HCT116 (cell line): ENCODE measurements at regions not wholly inside any gene's neighbourhood (a gene's known extent, or its start where the extent isn't known, plus 50 kb on each side); places are given as distances from the start of the nearest gene placed in this dataset.

Experiments
- ATAC-seq: fragments of 200-7000 bp; cut with Tn5 transposase; 2 replicates; pipeline ENCODE4 v1.9.1; 2020; ENCODE audit warnings: mild to moderate bottlenecking, moderate library complexity
- BruUV-seq: library from RNA; stranded (reverse); fragments of 400-500 nt; replicated peaks from 2 replicates; lab custom pipeline; 2021; lab: Mats Ljungman, UMichigan
- CTCF ChIA-PET: fragments of 300-600 bp; sonication (Branson Sonifier 250); formaldehyde crosslinking; loops from one replicate; lab custom pipeline; 2021; ENCODE audit warnings: antibody characterized with exemption; lab: Charles Lee
- POLR2A ChIA-PET: fragments of 300-600, 350-600 bp; sonication (Branson Sonifier 250); formaldehyde crosslinking; loops from one replicate; lab custom pipeline; 2021; ENCODE audit warnings: antibody characterized with exemption; lab: Charles Lee
- RAD21 ChIA-PET, 2 experiments: fragments of 300-600 bp; sonication (Branson Sonifier 250); formaldehyde crosslinking; loops; one replicate each; lab custom pipeline; 2023; ENCODE audit warnings: low total read pairs in 2 of 2; ENCODE audit not compliant: uncharacterized antibody in 2 of 2, unreplicated experiment in 2 of 2, low non-redundant PET in 1 of 2; lab: Charles Lee
- DNase-seq: peaks from one replicate; pipeline ENCODE4 v3.0.0-alpha.2; 2010; ENCODE audit warnings: low read depth, low spot score
- H2AFZ ChIP-seq: fragments of 200-600 bp; shearing (Covaris generic), sonication (generic); 2 replicates; pipeline ENCODE4 v1.6.1; 2017; ENCODE audit warnings: low read depth, mixed run types, mixed read lengths, antibody characterized with exemption, low read length; ENCODE audit not compliant: poor library complexity, severe bottlenecking
- H3K27ac ChIP-seq: 2 replicates; pipeline ENCODE4 v1.5.1; 2012; ENCODE audit warnings: low read depth, low read length
- H3K27me3 ChIP-seq: fragments of 200-600 bp; sonication (generic); 2 replicates; pipeline ENCODE4 v1.6.1; 2016; ENCODE audit warnings: mixed run types, low read length, mixed read lengths; ENCODE audit not compliant: insufficient read depth
- H3K36me3 ChIP-seq, 2 experiments: fragments of 200-500 bp in 1 of 2; fragments of 200-600 bp in 1 of 2; sonication (Bioruptor generic) in 1 of 2; sonication (generic) in 1 of 2; 2 replicates each; pipeline versions ENCODE4 v1.5.1 to v1.6.1; 2014 to 2016; ENCODE audit warnings: low read length in 2 of 2, inconsistent platforms in 1 of 2, mixed read lengths in 1 of 2, mixed run types in 1 of 2; ENCODE audit not compliant: insufficient read depth in 2 of 2, control insufficient read depth in 1 of 2
- H3K4me1 ChIP-seq, 2 experiments: fragments of 200-600 bp in 1 of 2; sonication (generic) in 1 of 2; 2 replicates each; pipeline versions ENCODE4 v1.5.1 to v1.6.1; 2012 to 2017; ENCODE audit warnings: low read length in 2 of 2, inconsistent platforms in 1 of 2, mild to moderate bottlenecking in 1 of 2, mixed read lengths in 1 of 2, mixed run types in 1 of 2, moderate library complexity in 1 of 2; ENCODE audit not compliant: insufficient read depth in 2 of 2, control insufficient read depth in 1 of 2
- H3K4me2 ChIP-seq: fragments of 200-600 bp; sonication (generic); 2 replicates; pipeline ENCODE4 v1.6.1; 2017; ENCODE audit warnings: mixed run types, low read length, mixed read lengths
- H3K4me3 ChIP-seq, 2 experiments: fragments of 200-600 bp in 1 of 2; sonication (generic) in 1 of 2; replicated peaks in 1 of 2; 2 replicates each; pipeline ENCODE4 v1.5.1; 2011 to 2016; ENCODE audit warnings: low read length in 2 of 2, control low read depth in 1 of 2, low read depth in 1 of 2, mild to moderate bottlenecking in 1 of 2, mixed read lengths in 1 of 2, mixed run types in 1 of 2
- H3K79me2 ChIP-seq: fragments of 200-600 bp; sonication (generic); 2 replicates; pipeline ENCODE4 v1.6.1; 2017; ENCODE audit warnings: mild to moderate bottlenecking, mixed run types, low read length, moderate library complexity, mixed read lengths; ENCODE audit not compliant: insufficient read depth
- H3K9ac ChIP-seq: fragments of 200-600 bp; sonication (generic); 2 replicates; pipeline ENCODE4 v1.6.1; 2016; ENCODE audit warnings: low read length, mixed read lengths
- H3K9me2 ChIP-seq: fragments of 200-600 bp; sonication (generic), shearing (Covaris generic); 2 replicates; pipeline ENCODE4 v1.6.1; 2017; ENCODE audit warnings: mixed run types, mild to moderate bottlenecking, moderate library complexity; ENCODE audit not compliant: insufficient read depth
- H3K9me3 ChIP-seq, 2 experiments: fragments of 200-500 bp in 1 of 2; fragments of 200-600 bp in 1 of 2; sonication (Bioruptor generic) in 1 of 2; sonication (generic) in 1 of 2; 2 replicates each; pipeline ENCODE4 v1.6.1; 2014 to 2017; ENCODE audit warnings: low read length in 2 of 2, mixed read lengths in 2 of 2, inconsistent platforms in 1 of 2, low read depth in 1 of 2, mild to moderate bottlenecking in 1 of 2, mixed run types in 1 of 2, moderate library complexity in 1 of 2; ENCODE audit not compliant: control insufficient read depth in 1 of 2, insufficient read depth in 1 of 2
- H4K20me1 ChIP-seq: fragments of 200-600 bp; sonication (generic), shearing (Covaris generic); 2 replicates; pipeline ENCODE4 v1.6.1; 2017; ENCODE audit warnings: mixed run types, mild to moderate bottlenecking, moderate library complexity; ENCODE audit not compliant: insufficient read depth
- ELF1 ChIP-seq: IDR thresholded peaks from 2 replicates; pipeline ENCODE4 v1.6.1; 2012; ENCODE audit warnings: low read depth, borderline replicate concordance
- EZH2 ChIP-seq: fragments of 200-600 bp; sonication (generic); IDR thresholded peaks from 2 replicates; pipeline ENCODE4 v1.6.1; 2017; ENCODE audit warnings: antibody characterized with exemption, mixed run types
- FOSL1 ChIP-seq: IDR thresholded peaks from 2 replicates; pipeline ENCODE4 v1.6.1; 2012; ENCODE audit warnings: low read depth
- JUND ChIP-seq: IDR thresholded peaks from 2 replicates; pipeline ENCODE4 v1.6.1; 2012
- MAX ChIP-seq: IDR thresholded peaks from 2 replicates; pipeline ENCODE4 v1.6.1; 2012
- POLR2A ChIP-seq: IDR thresholded peaks from 2 replicates; pipeline ENCODE4 v1.7.0; 2011; ENCODE audit warnings: borderline replicate concordance; ENCODE audit not compliant: insufficient read depth, insufficient read length; ENCODE audit errors: extremely low read depth
- POLR2AphosphoS5 ChIP-seq: IDR thresholded peaks from 2 replicates; pipeline ENCODE4 v1.6.1; 2011; ENCODE audit warnings: mild to moderate bottlenecking, low read depth, low read length, moderate library complexity
- RAD21 ChIP-seq: IDR thresholded peaks from 2 replicates; pipeline ENCODE4 v1.6.1; 2012; ENCODE audit warnings: low read depth, mild to moderate bottlenecking
- REST ChIP-seq: IDR thresholded peaks from 2 replicates; pipeline ENCODE4 v1.6.1; 2012; ENCODE audit warnings: low read depth
- SIN3A ChIP-seq: IDR thresholded peaks from 2 replicates; pipeline ENCODE4 v1.6.1; 2012; ENCODE audit warnings: low read depth
- SP1 ChIP-seq: IDR thresholded peaks from 2 replicates; pipeline ENCODE4 v1.6.1; 2012; ENCODE audit warnings: low read depth
- SRF ChIP-seq: IDR thresholded peaks from 2 replicates; pipeline ENCODE4 v1.6.1; 2012; ENCODE audit warnings: low read depth
- TCF7L2 ChIP-seq: IDR thresholded peaks from 2 replicates; pipeline ENCODE4 v1.7.0; 2011; ENCODE audit warnings: borderline replicate concordance, inconsistent platforms; ENCODE audit not compliant: insufficient read depth, insufficient read length; ENCODE audit errors: extremely low read depth
- YY1 ChIP-seq: IDR thresholded peaks from 2 replicates; pipeline ENCODE4 v1.6.1; 2011; ENCODE audit warnings: low read length, low read depth, moderate library complexity, mild to moderate bottlenecking; ENCODE audit not compliant: insufficient replicate concordance; ENCODE audit errors: extremely low read depth
- ZFX ChIP-seq: fragments of 450-650 bp; IDR thresholded peaks from 2 replicates; pipeline ENCODE4 v1.6.1; 2017
- ZNF274 ChIP-seq: fragments of 200-500 bp; sonication (Bioruptor generic); IDR thresholded peaks from 2 replicates; pipeline ENCODE4 v1.6.1; 2014; ENCODE audit warnings: mild to moderate bottlenecking, low read depth, low read length, inconsistent platforms
- intact Hi-C: fragments of 100-400 bp; cut with micrococcal nuclease; formaldehyde crosslinking; loops from 2 replicates; pipeline ENCODE4 v1.10.0; 2022
- TF ChIP-seq, protein P1 (sequence below): IDR thresholded peaks from 2 replicates; pipeline ENCODE4 v1.6.1; 2012
- TF ChIP-seq, protein P2 (sequence below): IDR thresholded peaks from 2 replicates; pipeline ENCODE4 v1.6.1; 2011; ENCODE audit warnings: mild to moderate bottlenecking, low read length, moderate library complexity; ENCODE audit not compliant: insufficient replicate concordance; ENCODE audit errors: extremely low read depth

DNA sequence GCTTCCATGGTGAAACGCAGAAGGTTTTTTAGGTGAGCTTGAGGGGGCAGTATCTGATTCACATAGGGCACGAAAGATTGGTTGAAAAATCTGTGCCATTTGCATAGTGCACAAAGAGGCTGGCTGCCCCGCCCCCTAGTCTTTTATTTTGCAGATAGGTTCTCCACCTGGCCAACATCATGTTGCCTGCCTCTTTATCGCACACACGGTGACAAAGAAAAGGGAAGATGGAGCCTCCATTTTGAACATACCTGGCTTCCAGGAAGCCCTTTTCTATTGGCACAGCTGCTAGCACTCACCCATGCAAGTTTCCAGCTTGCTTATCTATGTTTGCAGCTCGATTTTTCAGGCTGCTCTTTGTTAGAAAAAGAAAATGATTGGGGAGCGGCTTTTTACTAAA, 316.2 kb upstream of the KLHL1 start:
- no TSS peak for BruUV-seq
- no peaks in the 10 kb centered on the region for H3K79me2 ChIP-seq
- H3K27ac ChIP-seq, result no peak overlapping the region
- CTCF ChIA-PET, result no interaction called here
- H3K4me2 ChIP-seq, result no peak overlapping the region
- no peaks in the 10 kb centered on the region for H3K9me3 ChIP-seq
- H2AFZ ChIP-seq, result no peak overlapping the region
- ATAC-seq, result no peak
- H3K4me3 ChIP-seq, result no peak overlapping the region
- no peak for TF ChIP-seq POLR2AphosphoS5
- TF ChIP-seq JUND, result no peak
- no peak for TF ChIP-seq SRF
- TF ChIP-seq ZFX, result no peak
- TF ChIP-seq ZNF274, result no peak
- TF ChIP-seq TCF7L2, result no peak
- no peak for TF ChIP-seq RAD21
- TF ChIP-seq ELF1, result no peak
- TF ChIP-seq MAX, result no peak
- TF ChIP-seq YY1, result no peak
- no peak for TF ChIP-seq EZH2
- no peak for TF ChIP-seq FOSL1
- TF ChIP-seq, protein P1, sequence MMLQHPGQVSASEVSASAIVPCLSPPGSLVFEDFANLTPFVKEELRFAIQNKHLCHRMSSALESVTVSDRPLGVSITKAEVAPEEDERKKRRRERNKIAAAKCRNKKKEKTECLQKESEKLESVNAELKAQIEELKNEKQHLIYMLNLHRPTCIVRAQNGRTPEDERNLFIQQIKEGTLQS, result no peak
- no peak for TF ChIP-seq POLR2A
- no peak for TF ChIP-seq SIN3A
- TF ChIP-seq, protein P2, sequence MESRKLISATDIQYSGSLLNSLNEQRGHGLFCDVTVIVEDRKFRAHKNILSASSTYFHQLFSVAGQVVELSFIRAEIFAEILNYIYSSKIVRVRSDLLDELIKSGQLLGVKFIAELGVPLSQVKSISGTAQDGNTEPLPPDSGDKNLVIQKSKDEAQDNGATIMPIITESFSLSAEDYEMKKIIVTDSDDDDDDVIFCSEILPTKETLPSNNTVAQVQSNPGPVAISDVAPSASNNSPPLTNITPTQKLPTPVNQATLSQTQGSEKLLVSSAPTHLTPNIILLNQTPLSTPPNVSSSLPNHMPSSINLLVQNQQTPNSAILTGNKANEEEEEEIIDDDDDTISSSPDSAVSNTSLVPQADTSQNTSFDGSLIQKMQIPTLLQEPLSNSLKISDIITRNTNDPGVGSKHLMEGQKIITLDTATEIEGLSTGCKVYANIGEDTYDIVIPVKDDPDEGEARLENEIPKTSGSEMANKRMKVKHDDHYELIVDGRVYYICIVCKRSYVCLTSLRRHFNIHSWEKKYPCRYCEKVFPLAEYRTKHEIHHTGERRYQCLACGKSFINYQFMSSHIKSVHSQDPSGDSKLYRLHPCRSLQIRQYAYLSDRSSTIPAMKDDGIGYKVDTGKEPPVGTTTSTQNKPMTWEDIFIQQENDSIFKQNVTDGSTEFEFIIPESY, result no peak
- no peak for TF ChIP-seq SP1
- no peak for TF ChIP-seq REST
- TF ChIP-seq, all 23 proteins: peak for 0
- Histone ChIP-seq H3K4me1 (no peaks in the 10 kb centered on the region), H3K9me2 (no peaks in the 10 kb centered on the region), H4K20me1 (no peaks in the 10 kb centered on the region), H3K27me3 (no peaks in the 10 kb centered on the region), H3K9ac (no peak overlapping the region), H3K36me3 (no peaks in the 10 kb centered on the region)
- POLR2A ChIA-PET, result no interaction called here
- RAD21 ChIA-PET, result no interaction called here
- DNase-seq, result no peak
- intact Hi-C loops, result no loop called here
